ENCODE measurements at regions not wholly inside any gene's neighbourhood (a gene's known extent, or its start where the extent isn't known, plus 50 kb on each side); places are given as distances from the start of the nearest gene placed in this dataset.

- intact Hi-C loops (cut with DNase I), result no loop called here
- DNase-seq (no peak), ATAC-seq (no peak)
Observed at GRCh38 chr2:211259831-211260476, 703.6 kb downstream of the CPS1 start.

- intact Hi-C loops (cut with DNase I), result no loop called here
- ATAC-seq (no peak), DNase-seq (no peak)
Observed at GRCh38 chr2:211270257-211270656, 713.9 kb downstream of the CPS1 start.

- intact Hi-C loops (cut with DNase I), result no loop called here
- ATAC-seq, result no peak
- no peak for DNase-seq
Observed at GRCh38 chr2:211281430-211282073, 725.2 kb downstream of the CPS1 start.

- intact Hi-C loops (cut with DNase I), result no loop called here
- no peak for ATAC-seq
- DNase-seq, result no peak
Observed at GRCh38 chr2:211302676-211303075, 746.3 kb downstream of the CPS1 start.

- no peak for DNase-seq
- intact Hi-C loops (cut with DNase I), result no loop called here
- ATAC-seq, result no peak
Observed at GRCh38 chr2:211306929-211307328, 750.5 kb downstream of the CPS1 start.
